ENCODE measurements at regions not wholly inside any gene's neighbourhood (a gene's known extent, or its start where the extent isn't known, plus 50 kb on each side); places are given as distances from the start of the nearest gene placed in this dataset.
"Not testable (repeated sequence)": the region's sequence is repeated elsewhere in the genome, so short reads cannot be mapped to it uniquely, and the experiment has no call there.

- no peak for DNase-seq
Observed at GRCh38 chr17:63265526-63265925, 180.6 kb downstream of the CYB561 start.

GRCh38 chr17:63267846-63268245 is 178.3 kb downstream of the CYB561 start:
- no peak for DNase-seq

- DNase-seq, result no peak
Observed at GRCh38 chr17:63268827-63269226, 177.3 kb downstream of the CYB561 start.

GRCh38 chr17:63270610-63271009 is 175.5 kb downstream of the CYB561 start:
- no peak for DNase-seq

- no peak for DNase-seq
Observed at GRCh38 chr17:63274146-63274545, 172.0 kb downstream of the CYB561 start.

- no peak for DNase-seq
Observed at GRCh38 chr17:63275318-63275970, 170.7 kb downstream of the CYB561 start.

- no peak for DNase-seq
Observed at GRCh38 chr17:63275971-63276745, 169.9 kb downstream of the CYB561 start.

GRCh38 chr17:63276821-63277220 is 169.3 kb downstream of the CYB561 start:
- no peak for DNase-seq

- no peak for DNase-seq
Observed at GRCh38 chr17:63277629-63278028, 168.5 kb downstream of the CYB561 start.

- DNase-seq, result no peak
Observed at GRCh38 chr17:63278728-63279442, 167.2 kb downstream of the CYB561 start.

- DNase-seq, result no peak
Observed at GRCh38 chr17:63279498-63280230, 166.4 kb downstream of the CYB561 start.

- no peak for DNase-seq
Observed at GRCh38 chr17:63282455-63282854, 163.7 kb downstream of the CYB561 start.

GRCh38 chr17:63285551-63285950 is 160.6 kb downstream of the CYB561 start:
- DNase-seq, result no peak

- DNase-seq, result no peak
Observed at GRCh38 chr17:63286254-63286653, 159.9 kb downstream of the CYB561 start.

GRCh38 chr17:63287006-63287405 is 159.1 kb downstream of the CYB561 start:
- not testable (repeated sequence) for DNase-seq

GRCh38 chr17:63289931-63290330 is 156.2 kb downstream of the CYB561 start:
- DNase-seq, result no peak

GRCh38 chr17:63290351-63290750 is 155.8 kb downstream of the CYB561 start:
- no peak for DNase-seq

- DNase-seq, result no peak
Observed at GRCh38 chr17:63290784-63291183, 155.3 kb downstream of the CYB561 start.

GRCh38 chr17:63291258-63291657 is 154.8 kb downstream of the CYB561 start:
- no peak for DNase-seq

GRCh38 chr17:63292421-63292820 is 153.7 kb downstream of the CYB561 start:
- DNase-seq, result no peak

GRCh38 chr17:63293323-63294075 is 152.6 kb downstream of the CYB561 start:
- no peak for DNase-seq

GRCh38 chr17:63294776-63295175 is 151.3 kb downstream of the CYB561 start:
- DNase-seq, result no peak

All from stimulated activated CD8-positive, alpha-beta memory T cell treated with anti-CD3 and anti-CD28 coated beads, Interleukin-4, amount 100 ng/mL, for 48 hours (primary cell).